Umbilical cord (tissue), 1 donor: ENCODE measurements at regions not wholly inside any gene's neighbourhood (a gene's known extent, or its start where the extent isn't known, plus 50 kb on each side); places are given as distances from the start of the nearest gene placed in this dataset.

Experiments
- DNase-seq: peaks from one replicate; pipeline ENCODE4 v3.0.0-alpha.2; 2015; ENCODE audit warnings: low spot score

GRCh38 chr17:73723317-73723716 is 79.1 kb upstream of the SDK2 start:
- no peak for DNase-seq

DNA sequence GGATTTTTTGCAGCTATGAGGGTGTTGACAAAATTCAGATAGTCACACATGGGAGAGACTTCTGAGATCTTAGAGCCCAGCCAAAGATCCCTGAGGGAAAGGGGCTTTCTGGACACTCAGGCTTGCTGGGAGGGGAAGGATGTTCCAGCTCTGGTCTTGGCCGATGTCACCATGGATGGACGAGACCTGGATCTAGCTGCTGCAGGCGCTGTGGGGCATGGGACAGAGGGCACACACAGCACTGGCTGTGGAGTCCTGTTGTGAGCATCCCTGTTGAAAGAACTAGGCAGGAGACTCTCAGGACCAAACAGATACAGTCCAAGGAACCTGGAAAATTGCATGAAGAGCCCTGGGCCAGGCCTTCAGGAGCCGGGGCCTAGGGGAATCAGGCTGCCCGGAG is 80.1 kb upstream of the SDK2 start:
- DNase-seq, result no peak

DNA sequence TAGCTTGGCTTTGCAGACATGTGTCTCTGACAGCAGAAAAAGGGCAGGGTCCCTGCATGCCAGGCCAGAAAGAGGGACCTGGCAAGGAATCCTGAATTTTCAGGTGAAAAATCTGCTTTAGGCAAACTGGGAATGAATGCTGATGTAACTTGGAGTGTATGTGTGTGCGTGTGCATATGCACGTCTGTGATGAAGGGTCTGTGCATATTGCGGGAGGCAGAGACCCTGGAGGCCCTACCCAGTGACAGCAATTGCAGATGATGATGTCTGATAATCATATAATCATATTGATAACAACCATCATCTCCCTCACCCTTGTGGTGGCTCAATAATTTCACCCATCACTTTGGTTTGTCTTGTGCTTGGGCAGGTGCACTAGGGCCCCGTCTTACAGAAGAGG is 80.7 kb upstream of the SDK2 start:
- DNase-seq, result no peak

DNA sequence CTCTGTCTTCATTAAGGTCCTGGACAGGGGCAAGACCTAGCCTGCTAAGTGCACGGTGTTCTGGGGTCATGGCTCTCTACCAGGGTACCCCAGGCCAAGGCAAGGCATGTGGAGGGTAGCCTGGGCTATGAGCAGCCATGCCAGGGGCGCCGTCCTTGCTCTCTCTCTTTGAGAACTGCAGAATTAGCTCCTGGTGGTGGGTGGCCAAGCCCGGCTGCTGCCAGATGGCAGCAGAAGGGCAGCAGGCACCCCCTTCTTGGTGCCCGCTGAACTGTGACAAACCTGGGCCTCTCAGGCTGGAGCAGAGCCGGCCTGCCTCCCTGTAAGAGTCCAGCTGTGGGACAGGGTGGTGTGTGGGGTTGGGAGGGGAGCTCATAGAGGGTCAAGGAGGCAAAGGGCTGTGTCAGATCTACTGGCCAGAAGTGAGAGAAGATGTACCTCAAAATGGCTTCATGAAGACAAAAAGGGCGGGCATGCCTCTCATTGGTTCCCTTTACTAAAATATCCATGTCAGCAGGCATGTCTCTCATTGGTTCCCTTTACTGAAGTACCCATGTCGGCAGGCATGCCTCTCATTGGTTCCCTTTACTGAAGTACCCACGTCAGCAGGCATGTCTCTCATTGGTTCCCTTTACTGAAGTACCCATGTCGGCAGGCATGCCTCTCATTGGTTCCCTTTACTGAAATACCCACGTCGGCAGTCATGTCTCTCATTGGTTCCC is 81.7 kb upstream of the SDK2 start:
- DNase-seq, result no peak

DNA sequence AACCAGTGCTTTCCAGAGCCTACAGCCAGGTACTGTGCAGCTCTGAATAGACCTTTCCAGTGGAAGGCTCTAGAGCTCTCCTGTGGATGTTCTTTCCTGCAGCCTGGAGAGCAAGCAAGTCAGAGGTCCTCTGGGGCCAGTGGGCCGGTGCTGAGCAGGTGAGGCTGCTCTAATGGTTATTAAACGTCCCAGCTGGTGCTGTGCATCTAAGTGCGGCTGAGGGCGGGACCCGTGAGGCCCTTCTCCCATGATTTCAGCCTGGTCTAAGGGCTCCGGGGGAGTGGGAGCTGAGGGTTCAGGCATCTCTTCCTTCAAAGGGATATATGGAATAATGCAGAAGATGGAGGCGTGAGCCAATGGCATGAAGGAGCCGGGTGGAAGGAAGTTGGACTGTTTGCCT is 83.7 kb upstream of the SDK2 start:
- DNase-seq, result no peak

DNA sequence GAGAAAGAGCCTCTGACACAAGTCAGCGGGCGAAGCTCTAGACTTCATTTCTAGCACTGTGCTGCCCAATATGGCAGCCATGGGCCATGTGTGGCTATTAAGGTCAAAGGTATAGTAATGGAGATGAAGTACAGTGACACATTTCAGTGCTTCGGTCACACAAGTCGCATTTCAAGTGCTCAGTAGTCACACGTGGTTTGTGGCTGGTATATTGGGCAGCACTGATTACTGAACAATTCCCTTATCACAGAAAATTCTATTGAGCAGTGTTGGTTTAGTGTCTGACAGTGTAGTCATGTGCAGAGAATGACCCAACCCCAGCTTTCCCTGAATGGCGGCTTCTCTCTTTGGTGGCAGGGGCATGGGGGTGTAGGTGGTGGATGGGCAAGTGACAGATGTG is 84.9 kb upstream of the SDK2 start:
- DNase-seq, result no peak

- DNase-seq, result no peak
Observed at GRCh38 chr17:73731733-73732132, 87.5 kb upstream of the SDK2 start.

- DNase-seq, result no peak
Observed at GRCh38 chr17:73733517-73733916, 89.3 kb upstream of the SDK2 start.

DNA sequence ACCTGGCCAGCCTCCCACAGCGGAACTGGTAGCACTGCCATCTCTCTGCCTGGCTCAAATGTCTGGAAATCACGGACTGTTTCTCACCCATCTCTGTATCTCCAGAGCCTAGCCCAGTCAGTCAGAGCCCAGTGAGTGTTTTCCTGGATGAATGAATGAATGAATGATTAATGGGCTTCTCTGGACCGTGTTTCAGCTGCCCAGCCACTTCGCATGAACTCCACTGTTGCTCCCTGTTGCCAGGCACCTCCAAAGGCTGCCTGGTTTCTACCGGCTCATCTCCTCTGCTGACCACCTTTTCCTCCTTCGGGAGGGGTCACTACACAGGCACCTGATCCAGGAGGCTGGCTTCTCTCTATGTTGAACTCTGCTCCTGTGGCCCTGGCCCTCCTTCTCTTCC is 91.0 kb upstream of the SDK2 start:
- no peak for DNase-seq

DNA sequence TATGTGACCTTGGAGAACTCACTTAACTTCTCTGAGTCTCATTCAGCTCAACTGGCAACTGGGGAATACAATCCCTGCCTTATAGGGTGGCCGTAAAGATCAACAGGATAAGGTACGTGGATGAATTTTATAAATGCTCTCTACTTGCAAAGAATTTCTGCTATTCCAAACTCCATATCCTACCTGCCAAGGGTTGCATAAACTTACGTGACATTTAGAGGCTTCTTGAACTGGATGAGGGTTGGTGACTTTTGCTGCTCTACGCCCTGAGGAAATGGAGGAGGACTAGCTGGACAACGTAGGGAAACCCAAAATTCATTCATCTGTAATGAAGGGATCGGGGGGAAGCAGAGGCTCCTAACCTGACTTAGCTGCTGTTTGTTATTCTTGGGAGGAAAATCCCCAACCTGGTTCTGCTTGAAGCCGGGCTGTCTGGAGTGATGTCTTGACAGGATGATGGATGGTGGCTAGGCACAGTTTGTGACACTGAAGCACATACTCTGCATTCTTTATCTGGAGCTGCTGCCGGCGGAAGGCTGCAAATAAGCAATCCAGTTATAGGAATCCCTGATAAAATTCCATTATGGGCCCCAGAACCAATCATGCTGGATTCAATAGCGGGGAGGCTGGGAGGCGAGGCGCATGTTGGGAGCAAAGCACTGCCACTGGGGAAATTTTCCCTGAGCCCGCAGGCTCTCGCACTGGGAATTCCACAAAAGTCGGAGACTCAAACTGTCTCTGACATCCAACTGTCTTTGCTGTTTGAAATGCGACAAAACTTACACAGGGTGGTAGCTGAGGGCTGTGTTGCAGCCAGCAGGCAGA is 94.7 kb upstream of the SDK2 start:
- peak; percentile 9 for DNase-seq

DNA sequence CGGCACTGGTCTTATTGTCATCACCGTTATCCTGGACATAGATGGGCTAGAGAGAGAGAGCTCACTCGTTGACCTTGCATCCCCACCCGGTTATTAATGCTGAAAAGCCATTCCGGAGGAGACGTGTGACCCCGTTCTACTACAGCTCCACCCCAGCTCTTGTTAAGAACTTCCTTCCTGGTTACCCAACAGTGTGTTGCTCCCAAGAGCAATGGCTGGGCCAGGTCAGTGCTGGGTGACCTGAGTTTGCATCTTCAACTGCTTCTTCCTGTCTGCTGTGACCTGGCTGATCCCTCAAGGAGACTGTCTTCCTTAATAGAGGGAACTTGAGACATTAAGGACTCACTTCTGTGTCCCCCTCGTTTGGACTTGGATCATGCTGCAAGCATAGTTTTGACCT is 96.1 kb upstream of the SDK2 start:
- no peak for DNase-seq

DNA sequence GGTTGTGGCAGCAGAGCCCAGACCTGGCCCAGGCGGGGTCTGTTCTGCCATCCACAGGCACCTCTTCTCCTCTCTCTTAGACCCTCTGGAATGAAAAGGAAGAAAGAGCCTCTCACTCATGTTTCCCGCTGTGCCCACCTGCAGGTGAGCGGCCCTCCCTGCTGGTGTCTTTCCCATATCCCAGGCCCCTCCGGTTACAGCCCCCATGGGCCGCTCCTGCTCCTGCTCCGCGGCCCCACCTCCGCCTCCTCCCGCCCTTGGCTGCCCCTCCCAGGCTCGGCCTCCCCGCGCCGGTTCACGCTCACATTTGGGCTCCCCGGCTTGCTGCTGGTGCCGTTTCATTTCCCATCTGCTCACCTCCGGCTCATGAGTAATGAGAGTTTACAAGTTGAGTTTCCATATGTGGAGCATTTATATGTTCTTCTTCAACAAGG is 98.7 kb upstream of the SDK2 start:
- no peak for DNase-seq

- DNase-seq, result no peak
Observed at GRCh38 chr17:73743518-73744201, 99.4 kb upstream of the SDK2 start.

GRCh38 chr17:73744411-73744810 is 100.2 kb upstream of the SDK2 start:
- no peak for DNase-seq

GRCh38 chr17:73746314-73747073 is 102.2 kb upstream of the SDK2 start:
- no peak for DNase-seq

DNA sequence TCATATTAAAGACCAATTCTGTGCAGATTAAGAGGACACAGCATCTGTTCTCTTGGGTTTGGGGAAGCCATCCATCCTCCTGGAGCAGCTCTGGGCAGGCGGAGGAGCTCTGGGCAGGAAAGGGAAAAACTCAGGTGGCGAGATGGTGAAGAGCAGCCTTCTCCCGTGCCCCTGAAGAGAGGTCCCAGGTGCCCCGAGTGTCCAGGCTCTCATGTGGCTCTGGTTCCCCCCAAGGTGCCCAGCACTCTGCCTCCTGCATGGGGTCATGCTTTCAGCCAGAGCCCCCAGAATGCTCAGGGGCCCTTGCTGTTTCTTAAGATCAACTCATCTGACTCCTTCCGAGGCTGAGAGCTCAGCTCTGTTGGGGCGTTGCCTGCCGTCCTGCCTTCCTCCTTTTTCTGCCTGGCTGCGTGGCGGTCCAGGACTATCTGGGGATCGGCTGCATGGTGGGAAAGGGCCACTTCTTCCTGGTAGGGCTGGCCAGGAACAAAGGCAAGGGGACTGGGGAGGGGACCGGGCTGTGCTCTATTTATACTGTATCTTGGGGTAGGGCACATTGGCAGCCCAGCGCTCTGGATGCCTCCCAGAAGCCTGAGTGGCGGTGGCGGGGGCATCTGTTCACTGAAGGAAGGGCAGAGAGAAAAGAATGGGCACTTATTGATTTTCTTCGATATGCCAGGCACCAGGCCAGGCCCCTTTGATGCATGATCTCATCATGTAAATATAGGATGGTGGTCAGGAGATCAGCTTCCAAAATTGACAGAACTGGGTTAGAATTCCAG is 103.2 kb upstream of the SDK2 start:
- DNase-seq, result no peak

DNA sequence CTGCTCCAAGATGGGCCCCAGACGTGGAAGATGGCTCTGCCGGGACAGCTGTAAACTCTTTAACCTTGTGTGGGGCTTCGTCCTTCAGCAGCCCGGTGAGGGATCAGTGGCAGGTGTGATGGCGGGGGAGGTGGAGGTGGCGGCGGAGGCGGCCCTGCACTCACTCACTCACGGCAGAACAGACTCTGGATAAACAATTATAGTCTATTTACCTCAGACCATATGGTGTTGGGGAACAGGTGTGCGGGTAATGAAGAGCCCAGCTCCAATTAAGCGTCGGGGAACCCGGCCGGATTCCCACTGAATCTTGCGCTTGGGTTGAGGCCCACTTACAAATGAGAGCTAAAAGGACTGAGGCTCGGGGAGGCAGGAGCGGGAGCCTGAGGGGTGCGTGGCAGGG is 104.3 kb upstream of the SDK2 start:
- DNase-seq, result no peak

- no peak for DNase-seq
Observed at GRCh38 chr17:73749337-73749823, 105.1 kb upstream of the SDK2 start.

DNA sequence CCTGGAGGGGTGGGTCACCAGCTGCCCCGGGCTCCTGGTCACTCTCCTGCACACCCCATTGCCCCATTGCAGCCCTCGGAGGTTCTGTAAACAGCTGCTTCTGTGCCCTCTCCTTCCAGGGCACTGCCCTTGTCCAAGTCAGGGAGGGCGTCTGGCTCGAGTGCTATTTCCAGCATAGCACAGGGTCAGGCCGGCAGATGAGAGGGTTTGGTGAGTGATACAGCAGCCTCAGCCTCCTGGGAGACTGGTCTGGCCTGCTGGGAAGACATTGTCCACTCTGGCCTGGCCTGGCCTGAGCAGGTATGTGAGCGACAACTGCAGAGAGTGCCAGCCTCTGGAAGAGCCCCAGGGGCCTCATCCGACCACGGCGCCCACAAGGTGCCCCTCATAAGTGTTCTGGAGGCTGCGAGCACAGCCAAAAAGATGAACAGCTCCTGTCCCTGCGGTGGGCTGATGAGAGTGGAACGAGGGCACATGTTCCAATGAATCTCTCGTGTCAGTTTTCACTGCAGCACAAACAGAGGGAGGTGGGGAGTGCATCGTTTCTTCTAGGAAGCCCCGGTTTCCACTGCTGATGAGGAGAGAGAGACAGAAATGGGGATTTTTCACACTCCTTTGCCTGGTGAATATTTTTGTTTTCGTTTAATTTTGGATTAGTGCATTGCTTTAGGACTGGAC is 105.8 kb upstream of the SDK2 start:
- DNase-seq, result no peak

DNA sequence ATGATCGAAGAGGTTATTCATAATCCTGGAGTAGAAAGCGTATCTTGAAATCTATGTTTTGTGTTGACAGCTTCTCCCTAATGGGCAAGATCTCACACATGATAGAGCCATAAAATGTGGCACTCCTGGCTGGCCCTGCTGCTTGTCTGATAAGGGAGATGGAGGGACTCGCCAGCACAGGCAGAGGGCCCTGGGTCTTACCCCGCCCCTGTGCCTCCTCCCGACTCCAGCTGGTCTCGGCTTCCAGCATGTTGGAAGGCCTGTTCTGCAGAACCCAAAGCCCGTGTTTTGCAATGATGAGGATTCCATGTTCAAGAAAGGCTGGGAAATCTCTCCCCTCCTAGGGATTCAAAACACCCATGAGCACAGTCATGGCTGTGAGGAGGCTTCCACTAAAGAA is 106.7 kb upstream of the SDK2 start:
- peak; percentile 62 for DNase-seq
